Stimulated activated naive CD8-positive, alpha-beta T cell treated with anti-CD3 and anti-CD28 coated beads, Interleukin-15, Interleukin-2, amounts not matched to agents 100 U/mL and 50 U/mL, for 24 hours (primary cell): ENCODE measurements at regions not wholly inside any gene's neighbourhood (a gene's known extent, or its start where the extent isn't known, plus 50 kb on each side); places are given as distances from the start of the nearest gene placed in this dataset.

ENCODE experiments used
- ATAC-seq: fragments of 150-1000 bp; cut with Tn5 transposase; one replicate; pipeline ENCODE4 v1.10.0; 2021
- DNase-seq: peaks from one replicate; pipeline ENCODE4 v3.0.0; 2021

- no peak for DNase-seq
- ATAC-seq, result no peak
Observed at GRCh38 chr3:178455946-178456345, 80.3 kb upstream of the KCNMB2 start.

DNA sequence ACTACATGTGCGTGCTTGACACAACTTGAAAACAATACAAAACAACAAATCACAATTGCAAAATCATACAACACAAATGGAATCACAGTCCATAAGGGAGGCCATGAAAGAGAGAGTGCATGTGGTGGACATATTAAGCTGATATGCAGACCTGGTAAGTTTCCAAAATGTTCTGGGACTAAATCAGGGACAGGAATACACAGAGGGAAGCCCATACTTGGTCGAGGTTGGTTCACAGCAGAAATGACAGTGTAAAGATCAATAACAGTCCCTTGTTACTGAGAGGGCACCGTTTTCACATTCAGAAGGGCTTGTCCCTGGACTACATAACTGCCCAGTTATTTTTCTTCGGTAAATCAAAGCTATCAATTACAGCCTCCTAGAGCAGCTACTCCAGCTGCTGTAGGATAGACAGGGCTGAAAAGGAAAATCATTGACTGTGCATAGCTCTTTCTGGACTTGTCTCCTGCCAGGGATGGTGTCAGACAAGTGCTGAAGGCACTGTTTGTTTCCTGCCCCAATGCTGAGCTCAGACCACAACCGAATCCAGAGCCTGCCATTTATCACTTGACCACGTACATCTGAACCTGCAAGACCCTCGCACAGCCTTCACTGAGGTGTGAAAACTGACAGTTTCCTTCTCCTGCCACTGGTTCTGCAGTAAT lies 79.5 kb upstream of the KCNMB2 start:
- DNase-seq, result no peak
- ATAC-seq, result no peak

- ATAC-seq (no peak), DNase-seq (no peak)
Observed at GRCh38 chr3:178457511-178457910, 78.7 kb upstream of the KCNMB2 start.

- ATAC-seq (no peak), DNase-seq (no peak)
Observed at GRCh38 chr3:178458313-178459037, 77.8 kb upstream of the KCNMB2 start.

DNA sequence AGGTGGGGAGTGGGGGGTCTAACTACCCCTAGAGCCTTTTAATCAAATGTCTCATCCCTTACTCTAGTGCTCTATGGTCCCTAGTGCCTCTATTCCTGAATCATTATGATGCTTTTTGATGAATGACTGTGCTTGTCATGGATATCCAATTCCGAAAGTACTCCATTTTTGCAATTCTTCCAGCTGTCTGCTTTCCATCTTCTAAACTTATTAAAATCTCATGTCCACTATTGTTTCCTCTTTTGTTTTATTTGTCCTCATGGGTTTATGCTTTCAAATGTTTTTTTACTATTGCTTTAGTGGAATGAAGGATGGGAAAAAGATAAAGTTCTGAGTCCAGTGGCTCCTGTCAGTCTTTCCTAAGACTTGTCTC lies 77.2 kb upstream of the KCNMB2 start:
- DNase-seq, result no peak
- ATAC-seq, result no peak

GRCh38 chr3:178465260-178466180 lies 70.7 kb upstream of the KCNMB2 start:
- DNase-seq (no peak), ATAC-seq (no peak)

- ATAC-seq (no peak), DNase-seq (no peak)
Observed at GRCh38 chr3:178472941-178473340, 63.3 kb upstream of the KCNMB2 start.

DNA sequence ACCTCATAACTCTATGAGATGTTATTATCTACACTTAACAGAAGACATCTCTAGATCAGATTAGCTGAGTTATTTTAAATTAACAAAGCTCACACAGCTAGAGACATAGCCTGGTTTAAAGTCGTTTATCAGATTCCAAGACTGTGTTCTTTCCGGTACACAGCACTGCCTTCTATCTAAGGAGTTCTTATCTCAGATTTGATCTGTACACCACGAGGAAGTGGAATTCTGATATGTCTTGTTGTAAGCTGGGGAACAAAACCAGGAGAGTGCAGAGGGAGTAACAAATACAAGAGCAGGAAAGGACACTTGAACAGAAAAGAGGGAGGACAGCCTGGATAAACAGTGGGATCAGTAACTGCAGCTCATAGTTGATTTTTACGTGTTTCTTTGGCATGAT lies 61.7 kb upstream of the KCNMB2 start:
- DNase-seq (no peak), ATAC-seq (no peak)

GRCh38 chr3:178475062-178475461 lies 61.2 kb upstream of the KCNMB2 start:
- no peak for ATAC-seq

GRCh38 chr3:178476886-178477285 lies 59.4 kb upstream of the KCNMB2 start:
- no peak for DNase-seq
- no peak for ATAC-seq

More at GRCh38 chr3:178475062-178475461, 61.2 kb upstream of the KCNMB2 start:
- no peak for DNase-seq

- ATAC-seq, result no peak
- no peak for DNase-seq
Observed at GRCh38 chr3:178479446-178479845, 56.8 kb upstream of the KCNMB2 start.

GRCh38 chr3:178479860-178480259 lies 56.4 kb upstream of the KCNMB2 start:
- no peak for DNase-seq

GRCh38 chr3:178480274-178480673 lies 56.0 kb upstream of the KCNMB2 start:
- no peak for DNase-seq
- ATAC-seq, result no peak

More at GRCh38 chr3:178479860-178480259, 56.4 kb upstream of the KCNMB2 start:
- no peak for ATAC-seq

DNA sequence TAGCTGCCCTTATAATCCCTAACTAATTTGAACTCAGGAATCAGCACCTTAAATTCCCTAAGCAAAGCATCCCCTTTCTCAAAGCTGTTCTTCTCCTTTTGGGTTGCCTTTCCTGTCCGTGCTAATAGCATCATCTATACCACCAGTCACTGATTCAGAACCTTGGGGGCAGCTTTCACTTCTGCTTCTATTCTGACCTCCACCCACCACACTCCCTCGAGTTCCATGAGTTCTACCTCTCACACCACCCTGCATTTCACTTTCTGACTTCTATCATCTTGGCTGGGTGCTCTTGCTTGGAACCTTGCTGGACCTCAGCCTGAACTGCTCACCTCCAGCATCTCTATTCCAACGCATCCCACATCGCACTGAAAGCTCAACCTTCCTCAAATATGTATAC lies 55.4 kb upstream of the KCNMB2 start:
- DNase-seq (no peak), ATAC-seq (no peak)

DNA sequence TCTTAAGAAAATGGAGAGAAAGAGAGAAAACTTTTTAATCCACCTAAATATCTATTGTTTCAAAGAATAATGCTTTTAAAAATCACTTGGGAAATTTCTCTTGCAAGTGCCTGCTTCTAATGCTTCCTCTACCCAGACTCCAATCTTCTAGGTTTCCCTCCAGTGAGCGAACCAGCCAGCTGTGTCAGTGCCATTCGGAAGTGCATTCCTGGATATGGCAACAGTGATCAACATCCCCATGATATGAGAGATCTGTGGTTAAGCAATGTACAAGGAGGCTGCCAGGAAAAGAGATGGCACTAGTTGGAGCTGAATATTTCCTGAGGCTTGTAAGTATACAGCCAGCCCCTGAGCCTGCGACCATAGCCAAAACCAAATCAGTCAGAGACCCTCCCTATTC lies 53.3 kb upstream of the KCNMB2 start:
- DNase-seq (no peak), ATAC-seq (no peak)

DNA sequence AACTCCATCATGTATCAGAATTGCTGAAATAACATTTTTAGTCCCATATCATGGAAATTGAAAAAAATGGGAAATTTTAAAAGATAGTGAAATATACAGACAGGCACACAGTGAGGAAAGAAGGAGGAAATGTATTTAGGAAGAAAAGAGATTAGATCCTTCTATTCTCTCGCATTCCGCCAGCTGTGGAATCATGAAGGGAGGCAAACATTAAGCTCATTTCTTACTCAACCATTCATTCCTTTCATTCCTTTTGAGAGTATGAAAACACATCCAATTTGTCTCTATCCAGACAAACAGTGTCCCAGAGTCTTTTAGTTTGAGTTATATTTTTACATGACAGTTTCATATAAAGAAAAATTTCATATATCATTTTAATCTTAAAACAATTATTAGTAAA lies 52.5 kb upstream of the KCNMB2 start:
- no peak for ATAC-seq
- no peak for DNase-seq

DNA sequence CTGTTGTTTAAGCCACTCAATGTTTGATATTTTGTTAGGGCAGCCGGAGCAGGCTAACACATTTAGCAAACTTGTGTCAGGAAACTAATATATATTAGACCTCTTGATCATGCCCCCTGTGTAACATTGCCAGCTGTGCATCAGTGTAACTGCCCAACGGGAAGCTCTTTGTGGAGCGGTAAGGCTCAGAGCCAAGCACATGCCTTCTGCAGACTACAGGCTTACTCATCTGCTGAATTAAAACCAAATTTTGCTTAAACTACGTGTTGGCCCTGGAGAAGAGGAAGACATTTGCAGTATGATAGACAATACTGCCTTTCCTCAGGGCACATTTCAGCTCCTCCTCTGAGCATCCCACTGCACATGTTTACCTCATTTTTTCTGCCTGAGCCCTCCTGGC lies 50.5 kb upstream of the KCNMB2 start:
- no peak for DNase-seq
- ATAC-seq, result no peak
